IMR-90 (cell line): ENCODE measurements at regions not wholly inside any gene's neighbourhood (a gene's known extent, or its start where the extent isn't known, plus 50 kb on each side); places are given as distances from the start of the nearest gene placed in this dataset.

ENCODE experiments used
- ATAC-seq: fragments of 200-7000 bp; cut with Tn5 transposase; 2 replicates; pipeline ENCODE4 v1.9.1; 2020; ENCODE audit warnings: low read depth, mild to moderate bottlenecking, moderate library complexity
- BruUV-seq: library from RNA; stranded (reverse); fragments of 400-500 nt; replicated peaks from 2 replicates; lab custom pipeline; 2021; lab: Mats Ljungman, UMichigan
- CTCF ChIA-PET: fragments of 300-600 bp; formaldehyde crosslinking; extraction: SDS; loops from one replicate; lab custom pipeline; 2021; ENCODE audit warnings: antibody characterized with exemption; lab: Yijun Ruan, JAX
- POLR2A ChIA-PET: fragments of 300-600 bp; sonication (Branson Sonifier 250); formaldehyde crosslinking; loops from one replicate; lab custom pipeline; 2022; ENCODE audit warnings: antibody characterized with exemption; ENCODE audit not compliant: unreplicated experiment; lab: Charles Lee
- DNase-seq: peaks from one replicate; pipeline ENCODE4 v3.0.0; 2013
- H2AFZ ChIP-seq: replicated peaks from 2 replicates; pipeline ENCODE3; 2013; ENCODE audit warnings: low read length, mild to moderate bottlenecking; ENCODE audit not compliant: poor library complexity
- H2AK5ac ChIP-seq: 2 replicates; pipeline ENCODE4 v1.6.1; 2013; ENCODE audit warnings: low read depth, low read length, inconsistent platforms
- H2AK9ac ChIP-seq: replicated peaks from 2 replicates; pipeline ENCODE3; 2013; ENCODE audit warnings: mild to moderate bottlenecking, low read depth, low read length, moderate library complexity; ENCODE audit not compliant: poor library complexity
- H2BK120ac ChIP-seq: 2 replicates; pipeline ENCODE4 v1.6.1; 2013; ENCODE audit warnings: low read depth, low read length, inconsistent platforms
- H2BK15ac ChIP-seq: 3 replicates; pipeline ENCODE4 v1.6.1; 2013; ENCODE audit warnings: low read depth, low read length, inconsistent platforms
- H2BK20ac ChIP-seq: 2 replicates; pipeline ENCODE4 v1.6.1; 2013; ENCODE audit warnings: low read depth, mild to moderate bottlenecking, inconsistent platforms, low read length, moderate library complexity
- H2BK5ac ChIP-seq: 2 replicates; pipeline ENCODE4 v1.6.1; 2013; ENCODE audit warnings: mild to moderate bottlenecking, low read depth, low read length, inconsistent platforms; ENCODE audit not compliant: poor library complexity, severe bottlenecking
- H3K14ac ChIP-seq: replicated peaks from 2 replicates; pipeline ENCODE4 v1.6.1; 2013; ENCODE audit warnings: low read depth, low read length, inconsistent platforms
- H3K18ac ChIP-seq: 2 replicates; pipeline ENCODE4 v1.6.1; 2013; ENCODE audit warnings: low read depth, low read length, control low read depth
- H3K23ac ChIP-seq: 2 replicates; pipeline ENCODE4 v1.6.1; 2013; ENCODE audit warnings: low read depth, low read length, inconsistent platforms
- H3K27ac ChIP-seq: 2 replicates; pipeline ENCODE4 v1.5.1; 2013; ENCODE audit warnings: mild to moderate bottlenecking, control low read depth, low read length; ENCODE audit not compliant: insufficient read depth
- H3K27me3 ChIP-seq: 2 replicates; pipeline ENCODE4 v1.6.1; 2013; ENCODE audit warnings: low read length; ENCODE audit not compliant: control insufficient read depth, insufficient read depth
- H3K36me3 ChIP-seq: 2 replicates; pipeline ENCODE4 v1.6.1; 2013; ENCODE audit warnings: low read length, mixed read lengths; ENCODE audit not compliant: control insufficient read depth, insufficient read depth
- H3K4ac ChIP-seq: 2 replicates; pipeline ENCODE4 v1.6.1; 2013; ENCODE audit warnings: low read depth, low read length, inconsistent platforms
- H3K4me1 ChIP-seq: 2 replicates; pipeline ENCODE4 v1.6.1; 2013; ENCODE audit warnings: low read length, mixed read lengths; ENCODE audit not compliant: control insufficient read depth, insufficient read depth
- H3K4me2 ChIP-seq: 2 replicates; pipeline ENCODE4 v1.6.1; 2013; ENCODE audit warnings: low read depth, mild to moderate bottlenecking, control low read depth, low read length, moderate library complexity
- H3K4me3 ChIP-seq: 2 replicates; pipeline ENCODE4 v1.5.1; 2013; ENCODE audit warnings: low read depth, mild to moderate bottlenecking, control low read depth, low read length, moderate library complexity; ENCODE audit not compliant: insufficient read depth
- H3K56ac ChIP-seq: 2 replicates; pipeline ENCODE4 v1.6.1; 2013; ENCODE audit warnings: low read length, inconsistent platforms; ENCODE audit not compliant: insufficient read depth; ENCODE audit errors: extremely low read depth
- H3K79me1 ChIP-seq, 2 experiments: 2 replicates each; pipeline ENCODE4 v1.6.1; 2013; ENCODE audit warnings: low read length in 2 of 2, inconsistent platforms in 1 of 2, low read depth in 1 of 2
- H3K9ac ChIP-seq: 2 replicates; pipeline ENCODE4 v1.6.1; 2013; ENCODE audit warnings: low read depth, low read length, control low read depth
- H3K9me1 ChIP-seq: 2 replicates; pipeline ENCODE4 v1.6.1; 2013; ENCODE audit warnings: low read length, inconsistent platforms; ENCODE audit not compliant: insufficient read depth
- H3K9me3 ChIP-seq: 2 replicates; pipeline ENCODE4 v1.6.1; 2013; ENCODE audit warnings: low read length; ENCODE audit not compliant: control insufficient read depth, insufficient read depth
- H4K20me1 ChIP-seq: 2 replicates; pipeline ENCODE4 v1.6.1; 2013; ENCODE audit warnings: low read length, inconsistent platforms; ENCODE audit not compliant: insufficient read depth
- H4K5ac ChIP-seq: 2 replicates; pipeline ENCODE4 v1.6.1; 2013; ENCODE audit warnings: mild to moderate bottlenecking, low read depth, low read length, control low read depth
- H4K8ac ChIP-seq, 2 experiments: 2 replicates each; pipeline ENCODE4 v1.6.1; 2013; ENCODE audit warnings: low read depth in 2 of 2, low read length in 2 of 2, control low read depth in 1 of 2, inconsistent platforms in 1 of 2
- H4K91ac ChIP-seq: 2 replicates; pipeline ENCODE4 v1.6.1; 2013; ENCODE audit warnings: low read depth, low read length, inconsistent platforms; ENCODE audit not compliant: insufficient read depth
- BHLHE40 ChIP-seq: fragments of 150-350 bp; IDR thresholded peaks from 2 replicates; pipeline ENCODE4 v1.6.1; 2016; ENCODE audit warnings: mild to moderate bottlenecking, low read depth, low read length
- CEBPB ChIP-seq: IDR thresholded peaks from 2 replicates; pipeline ENCODE4 v1.6.1; 2012; ENCODE audit warnings: low read depth, low read length, improper control_type of control experiment
- CHD1 ChIP-seq: IDR thresholded peaks from 2 replicates; pipeline ENCODE4 v1.6.1; 2012; ENCODE audit warnings: low read depth, low read length, improper control_type of control experiment
- CTCF ChIP-seq: conservative IDR thresholded peaks from 2 replicates; pipeline ENCODE4 v1.5.1; 2012; ENCODE audit warnings: mild to moderate bottlenecking, low read depth, low read length, improper control_type of control experiment
- ELK1 ChIP-seq: fragments of 150-350 bp; IDR thresholded peaks from 2 replicates; pipeline ENCODE4 v1.6.1; 2016; ENCODE audit warnings: low read depth, mild to moderate bottlenecking, low read length, moderate library complexity, borderline replicate concordance
- FOS ChIP-seq: fragments of 150-350 bp; IDR thresholded peaks from 2 replicates; pipeline ENCODE4 v1.6.1; 2016; ENCODE audit warnings: low read depth, low read length
- MAFK ChIP-seq: IDR thresholded peaks from 2 replicates; pipeline ENCODE4 v1.6.1; 2012; ENCODE audit warnings: low read depth, low read length, improper control_type of control experiment
- MAZ ChIP-seq: IDR thresholded peaks from 2 replicates; pipeline ENCODE4 v1.6.1; 2012; ENCODE audit warnings: low read depth, mild to moderate bottlenecking, low read length, improper control_type of control experiment, moderate library complexity, borderline replicate concordance
- MXI1 ChIP-seq: IDR thresholded peaks from 2 replicates; pipeline ENCODE4 v1.6.1; 2012; ENCODE audit warnings: low read depth, mild to moderate bottlenecking, low read length, moderate library complexity, borderline replicate concordance
- NFE2L2 ChIP-seq: fragments of 150-350 bp; IDR thresholded peaks from 2 replicates; pipeline ENCODE4 v1.6.1; 2016; ENCODE audit warnings: low read depth, mild to moderate bottlenecking, low read length
- POLR2A ChIP-seq: IDR thresholded peaks from 2 replicates; pipeline ENCODE4 v1.6.1; 2012; ENCODE audit warnings: mild to moderate bottlenecking, low read depth, low read length
- RAD21 ChIP-seq: IDR thresholded peaks from 2 replicates; pipeline ENCODE4 v1.6.1; 2012; ENCODE audit warnings: low read length, improper control_type of control experiment
- RCOR1 ChIP-seq: IDR thresholded peaks from 2 replicates; pipeline ENCODE4 v1.6.1; 2012; ENCODE audit warnings: mild to moderate bottlenecking, low read length, improper control_type of control experiment; ENCODE audit not compliant: insufficient replicate concordance
- SMC3 ChIP-seq: fragments of 150-350 bp; IDR thresholded peaks from 2 replicates; pipeline ENCODE4 v1.6.1; 2016; ENCODE audit warnings: low read depth, mild to moderate bottlenecking, antibody characterized with exemption, low read length, moderate library complexity
- USF2 ChIP-seq: fragments of 150-350 bp; IDR thresholded peaks from 2 replicates; pipeline ENCODE4 v1.6.1; 2017; ENCODE audit warnings: mild to moderate bottlenecking, antibody characterized with exemption, low read length, low read depth
- WGBS, 2 experiments: methylation state at CpG; one replicate each; pipeline versions ENCODE4 v1.1.5 to v1.1.7; 2013; ENCODE audit warnings: missing lambda C conversion rate in 2 of 2; ENCODE audit not compliant: insufficient read length in 1 of 2; ENCODE audit errors: extremely low coverage in 2 of 2; 5-methylcytosine and 5-hydroxymethylcytosine counted together
- dilution Hi-C: fragments of 300-500 bp; cut with HindIII; formaldehyde crosslinking; loops from one replicate; pipeline ENCODE4 v1.14.3; 2018; ENCODE audit warnings: low sequenced_read_pairs; ENCODE audit not compliant: unreplicated experiment
- in situ Hi-C: fragments of 300-500 bp; cut with MboI; formaldehyde crosslinking; loops from 3 replicates; pipeline ENCODE4 v1.14.3; 2019; ENCODE audit warnings: low sequenced_read_pairs, inconsistent platforms, mixed read lengths
- intact Hi-C: fragments of 100-400 bp; cut with micrococcal nuclease; formaldehyde crosslinking; loops from 2 replicates; pipeline ENCODE4 v1.10.0; 2022

DNA sequence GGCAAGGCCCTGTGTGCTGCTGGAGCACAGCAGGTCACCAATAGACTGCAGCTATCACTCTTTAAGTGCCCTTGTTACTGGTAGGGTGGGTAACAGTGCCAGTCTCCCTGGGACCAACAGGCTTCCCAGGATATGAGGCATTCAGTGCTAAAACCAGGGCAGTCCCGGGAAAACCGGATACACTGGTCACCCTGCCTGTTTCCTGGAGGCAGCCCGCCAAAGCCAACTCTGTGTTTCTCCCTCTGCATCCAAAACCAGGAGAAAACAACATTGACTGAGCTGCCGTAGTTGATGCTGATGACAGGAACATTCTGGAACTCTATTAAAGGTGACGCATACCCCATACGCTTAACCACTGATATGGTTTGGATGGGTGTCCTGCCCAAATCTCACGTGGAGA, 149.1 kb downstream of the SHANK2 start:
- BruUV-seq, result no TSS peak
- ATAC-seq, result no peak
- Histone ChIP-seq H3K4me2 (no peak overlapping the region), H2AFZ (no peak overlapping the region), H3K4ac (no peak overlapping the region), H3K9me1 (no peaks in the 10 kb centered on the region; the same call in 1 of the 2 replicates), H2AK9ac (no peak overlapping the region), H3K27me3 (no peaks in the 10 kb centered on the region), H2BK120ac (no peak overlapping the region), H3K9me3 (no peaks in the 10 kb centered on the region), H3K14ac (no peak overlapping the region), H2BK20ac (no peak overlapping the region), H3K18ac (no peak overlapping the region), H3K56ac (no peak overlapping the region), H3K27ac (no peak overlapping the region), H3K4me1 (no peaks in the 10 kb centered on the region), H4K8ac (no peak overlapping the region), H3K4me3 (no peak overlapping the region), H4K20me1 (no peaks in the 10 kb centered on the region; the same call in 1 of the 2 replicates), H2AK5ac (no peak overlapping the region), H3K79me1 (no peaks in the 10 kb centered on the region), H2BK5ac (no peak overlapping the region), H3K23ac (no peak overlapping the region), H3K9ac (no peak overlapping the region), H4K5ac (no peak overlapping the region), H2BK15ac (no peak overlapping the region), H3K36me3 (peaks cover 3% of the 10 kb centered on the region; the same call in 1 of the 2 replicates), H4K91ac (no peak overlapping the region)
- ChIA-PET POLR2A (no interaction called here), CTCF (no interaction called here)
- no peak for DNase-seq
- TF ChIP-seq BHLHE40 (no peak), FOS (no peak), CHD1 (no peak), POLR2A (no peak), CTCF (no peak), RAD21 (no peak), MAZ (no peak), RCOR1 (no peak), MXI1 (no peak), USF2 (no peak), MAFK (no peak), SMC3 (no peak), NFE2L2 (no peak), ELK1 (no peak), CEBPB (no peak)
- WGBS, 2 experiments, result no CpG with 5 or more reads among the region's 7 CpGs
- in situ Hi-C loops, result no loop called here
- dilution Hi-C loops, result no loop called here
- intact Hi-C loops, result no loop called here
